HEK293 (cell line): ENCODE measurements at regions not wholly inside any gene's neighbourhood (a gene's known extent, or its start where the extent isn't known, plus 50 kb on each side); places are given as distances from the start of the nearest gene placed in this dataset.

Source experiments
- CTCF ChIP-seq: fragments of 450-650 bp; formaldehyde crosslinking; IDR thresholded peaks from 2 replicates; pipeline ENCODE4 v1.5.1; 2016; ENCODE audit warnings: missing biosample characterization, missing genetic modification characterization
- RBAK ChIP-seq: fragments of 450-650 bp; formaldehyde crosslinking; IDR thresholded peaks from 2 replicates; pipeline ENCODE4 v1.5.1; 2016; ENCODE audit warnings: missing biosample characterization, missing genetic modification characterization
- ZNF426 ChIP-seq: fragments of 450-650 bp; formaldehyde crosslinking; IDR thresholded peaks from 2 replicates; pipeline ENCODE4 v1.5.1; 2017; ENCODE audit warnings: missing biosample characterization, missing genetic modification characterization, mild to moderate bottlenecking, inconsistent platforms, moderate library complexity

GRCh38 chr4:107349732-107350131 lies 313.6 kb upstream of the DKK2 start:
- TF ChIP-seq ZNF426 (tag by site-specific recombination) = no peak
- TF ChIP-seq CTCF (tag by site-specific recombination) = no peak
- TF ChIP-seq RBAK = no peak
